ENCODE measurements at regions not wholly inside any gene's neighbourhood (a gene's known extent, or its start where the extent isn't known, plus 50 kb on each side); places are given as distances from the start of the nearest gene placed in this dataset.

- H3K4me3 ChIP-seq (ENCODE audit: low read length) = no peak overlapping the region
- intact Hi-C loops (cut with micrococcal nuclease) = no loop called here
- POLR2A ChIA-PET (ENCODE audit: unreplicated experiment) = no interaction called here
- no peaks in the 10 kb centered on the region for H4K20me1 ChIP-seq (ENCODE audit: low read length)
- no peaks in the 10 kb centered on the region for H3K79me2 ChIP-seq (ENCODE audit: low read length)
- DNase-seq = no peak
- no peak for TF ChIP-seq CTCF (conservative IDR thresholded peaks at IDR 0.05; ENCODE audit: low read depth, low read length)
- TF ChIP-seq EZH2 (IDR thresholded peaks at IDR 0.05; ENCODE audit: low read length, unreplicated experiment) = no peak
- TF ChIP-seq EZH2phosphoT487 (IDR thresholded peaks at IDR 0.05; ENCODE audit: borderline replicate concordance, low read length) = no peak
- no peak overlapping the region for H2AFZ ChIP-seq (ENCODE audit: low read length)
- ATAC-seq = no peak
- BruUV-seq (replicated peaks) = no TSS peak
- no peaks in the 10 kb centered on the region for H3K9me2 ChIP-seq (replicated peaks; ENCODE audit: low read length)
- no peaks in the 10 kb centered on the region for H3K36me3 ChIP-seq (ENCODE audit: low read depth, low read length)
- no peaks in the 10 kb centered on the region for H3K4me1 ChIP-seq (ENCODE audit: insufficient read depth, low read length)
- no peak overlapping the region for H3K9ac ChIP-seq (ENCODE audit: low read length)
- H3K27me3 ChIP-seq (ENCODE audit: low read length) = no peaks in the 10 kb centered on the region
- H3K4me2 ChIP-seq (ENCODE audit: low read length) = no peak overlapping the region
- no peak overlapping the region for H3K27ac ChIP-seq (ENCODE audit: low read length)
- no peaks in the 10 kb centered on the region for H3F3A ChIP-seq (ENCODE audit: low read length, unreplicated experiment)
- CTCF ChIA-PET = no interaction called here
- H3K9me3 ChIP-seq (ENCODE audit: low read length) = no peaks in the 10 kb centered on the region
Measured at GRCh38 chr13:80742033-80742432, 401.1 kb upstream of the SPRY2 start.

GRCh38 chr13:80740071-80740470 is 399.1 kb upstream of the SPRY2 start:
- Histone ChIP-seq H3K4me2 (ENCODE audit: low read length) (no peak overlapping the region), H3K9me3 (ENCODE audit: low read length) (no peaks in the 10 kb centered on the region), H3K4me3 (ENCODE audit: low read length) (no peak overlapping the region), H3K4me1 (ENCODE audit: insufficient read depth, low read length) (no peaks in the 10 kb centered on the region), H3K79me2 (ENCODE audit: low read length) (no peaks in the 10 kb centered on the region), H3K9ac (ENCODE audit: low read length) (no peak overlapping the region), H3K27me3 (ENCODE audit: low read length) (no peaks in the 10 kb centered on the region), H4K20me1 (ENCODE audit: low read length) (no peaks in the 10 kb centered on the region), H2AFZ (ENCODE audit: low read length) (no peak overlapping the region), H3K36me3 (ENCODE audit: low read depth, low read length) (no peaks in the 10 kb centered on the region), H3K9me2 (replicated peaks; ENCODE audit: low read length) (no peaks in the 10 kb centered on the region), H3F3A (ENCODE audit: low read length, unreplicated experiment) (no peaks in the 10 kb centered on the region), H3K27ac (ENCODE audit: low read length) (no peak overlapping the region)
- DNase-seq (no peak), ATAC-seq (no peak)
- BruUV-seq (replicated peaks) = no TSS peak
- ChIA-PET CTCF (no interaction called here), POLR2A (ENCODE audit: unreplicated experiment) (no interaction called here)
- intact Hi-C loops (cut with micrococcal nuclease) = no loop called here
- no peak for TF ChIP-seq EZH2 (IDR thresholded peaks at IDR 0.05; ENCODE audit: low read length, unreplicated experiment)
- no peak for TF ChIP-seq CTCF (conservative IDR thresholded peaks at IDR 0.05; ENCODE audit: low read depth, low read length)
- TF ChIP-seq EZH2phosphoT487 (IDR thresholded peaks at IDR 0.05; ENCODE audit: borderline replicate concordance, low read length) = no peak

GRCh38 chr13:80737513-80737912 is 396.6 kb upstream of the SPRY2 start:
- Histone ChIP-seq H3K27ac (ENCODE audit: low read length) (no peak overlapping the region), H3K9me3 (ENCODE audit: low read length) (no peaks in the 10 kb centered on the region), H3K4me2 (ENCODE audit: low read length) (no peak overlapping the region), H3K9me2 (replicated peaks; ENCODE audit: low read length) (no peaks in the 10 kb centered on the region), H4K20me1 (ENCODE audit: low read length) (no peaks in the 10 kb centered on the region), H2AFZ (ENCODE audit: low read length) (no peak overlapping the region), H3K27me3 (ENCODE audit: low read length) (no peaks in the 10 kb centered on the region), H3K9ac (ENCODE audit: low read length) (no peak overlapping the region), H3F3A (ENCODE audit: low read length, unreplicated experiment) (no peaks in the 10 kb centered on the region), H3K79me2 (ENCODE audit: low read length) (no peaks in the 10 kb centered on the region), H3K4me3 (ENCODE audit: low read length) (no peak overlapping the region), H3K4me1 (ENCODE audit: insufficient read depth, low read length) (no peaks in the 10 kb centered on the region), H3K36me3 (ENCODE audit: low read depth, low read length) (no peaks in the 10 kb centered on the region)
- intact Hi-C loops (cut with micrococcal nuclease) = no loop called here
- TF ChIP-seq EZH2 (IDR thresholded peaks at IDR 0.05; ENCODE audit: low read length, unreplicated experiment) (no peak), CTCF (conservative IDR thresholded peaks at IDR 0.05; ENCODE audit: low read depth, low read length) (no peak), EZH2phosphoT487 (IDR thresholded peaks at IDR 0.05; ENCODE audit: borderline replicate concordance, low read length) (no peak)
- ATAC-seq (no peak), DNase-seq (no peak)
- POLR2A ChIA-PET (ENCODE audit: unreplicated experiment) = no interaction called here
- CTCF ChIA-PET = no interaction called here
- BruUV-seq (replicated peaks) = no TSS peak
